ENCODE measurements at regions not wholly inside any gene's neighbourhood (a gene's known extent, or its start where the extent isn't known, plus 50 kb on each side); places are given as distances from the start of the nearest gene placed in this dataset.

DNA sequence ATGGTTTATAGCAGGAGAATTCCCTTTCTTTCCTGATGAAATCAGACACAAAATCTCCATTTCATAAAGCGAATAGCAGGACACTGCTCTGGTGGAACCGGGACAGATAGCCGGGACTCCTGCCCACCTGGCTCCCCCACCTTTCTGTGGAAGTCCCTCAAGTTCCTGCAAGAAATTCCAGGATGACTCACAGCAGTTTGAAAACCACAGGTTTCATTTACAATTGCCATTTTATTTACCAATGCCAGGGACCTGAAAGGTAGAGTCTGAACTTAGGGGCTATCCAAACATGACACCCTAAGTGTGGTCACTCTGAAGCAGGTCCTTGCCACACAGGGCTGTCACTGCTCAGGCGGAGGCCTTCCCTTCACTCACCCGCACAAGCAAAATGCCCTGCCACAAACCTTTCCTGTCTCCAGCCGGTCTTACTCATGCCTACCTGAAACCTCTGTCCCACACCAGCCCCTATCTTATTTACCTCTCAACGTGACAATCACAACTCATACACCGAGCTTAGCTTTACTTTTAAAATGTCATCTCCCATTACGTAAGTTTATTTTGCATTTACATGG lies 63.3 kb upstream of the TAF1L start:
- 89 to 91% methylated on average over 9 of the region's 9 CpGs for WGBS, 2 donors
- peaks cover 0 to 5% (median 0%) of the 10 kb centered on the region in 4 donors for H3K9me3 ChIP-seq
- no peak for DNase-seq (ENCODE audit: low spot score in 2 of 2)

DNA sequence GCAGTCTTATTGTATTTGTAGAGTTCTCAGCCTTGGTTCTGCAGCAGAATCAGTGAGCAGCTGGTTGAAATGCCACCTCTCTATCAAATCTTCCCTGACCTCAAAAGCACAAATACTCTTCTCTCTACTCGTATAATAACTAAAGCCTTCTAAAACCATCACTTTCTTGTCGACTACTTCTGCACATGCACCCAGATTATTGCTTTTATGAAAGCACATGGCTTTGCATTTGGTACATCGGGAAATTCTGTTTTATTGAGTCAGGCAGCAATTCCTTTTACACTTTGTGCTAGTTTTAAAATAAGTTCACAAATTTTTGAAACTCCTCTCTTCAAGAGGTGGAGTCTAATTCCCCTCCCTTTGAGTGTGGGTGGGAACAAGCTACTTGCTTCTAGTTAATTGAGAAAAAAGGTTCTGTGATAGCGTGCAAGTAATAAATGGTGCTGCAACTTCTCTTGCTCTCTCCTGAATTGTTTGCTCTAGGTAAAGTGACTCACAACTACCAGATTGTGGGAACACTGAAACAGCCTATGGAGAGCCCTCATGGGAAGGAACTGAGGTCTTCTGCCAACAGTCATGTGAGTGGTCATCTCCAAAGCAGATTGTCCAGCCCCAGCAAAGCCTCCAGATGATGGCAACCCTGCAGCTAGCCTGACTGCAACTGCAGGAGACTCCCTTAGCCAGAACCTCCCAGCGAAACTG lies 66.0 kb upstream of the TAF1L start:
- DNase-seq (ENCODE audit: low spot score in 2 of 2), result no peak
- TF ChIP-seq, protein P1, sequence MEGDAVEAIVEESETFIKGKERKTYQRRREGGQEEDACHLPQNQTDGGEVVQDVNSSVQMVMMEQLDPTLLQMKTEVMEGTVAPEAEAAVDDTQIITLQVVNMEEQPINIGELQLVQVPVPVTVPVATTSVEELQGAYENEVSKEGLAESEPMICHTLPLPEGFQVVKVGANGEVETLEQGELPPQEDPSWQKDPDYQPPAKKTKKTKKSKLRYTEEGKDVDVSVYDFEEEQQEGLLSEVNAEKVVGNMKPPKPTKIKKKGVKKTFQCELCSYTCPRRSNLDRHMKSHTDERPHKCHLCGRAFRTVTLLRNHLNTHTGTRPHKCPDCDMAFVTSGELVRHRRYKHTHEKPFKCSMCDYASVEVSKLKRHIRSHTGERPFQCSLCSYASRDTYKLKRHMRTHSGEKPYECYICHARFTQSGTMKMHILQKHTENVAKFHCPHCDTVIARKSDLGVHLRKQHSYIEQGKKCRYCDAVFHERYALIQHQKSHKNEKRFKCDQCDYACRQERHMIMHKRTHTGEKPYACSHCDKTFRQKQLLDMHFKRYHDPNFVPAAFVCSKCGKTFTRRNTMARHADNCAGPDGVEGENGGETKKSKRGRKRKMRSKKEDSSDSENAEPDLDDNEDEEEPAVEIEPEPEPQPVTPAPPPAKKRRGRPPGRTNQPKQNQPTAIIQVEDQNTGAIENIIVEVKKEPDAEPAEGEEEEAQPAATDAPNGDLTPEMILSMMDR (IDR thresholded peaks at IDR 0.05), result no peak
- TF ChIP-seq POLR2A (IDR thresholded peaks at IDR 0.05) (no peak), EP300 (IDR thresholded peaks at IDR 0.05) (no peak)
- Histone ChIP-seq H3K4me1 (no peaks in the 10 kb centered on the region), H3K4me3 (no peak overlapping the region), H3K9me3 (no peaks in the 10 kb centered on the region), H3K27me3 (no peaks in the 10 kb centered on the region), H3K27ac (no peak overlapping the region), H3K36me3 (no peaks in the 10 kb centered on the region)
- WGBS, 2 donors, result 77% methylated on average over 5 of the region's 5 CpGs

More for the DNA sequence above, 63.3 kb upstream of the TAF1L start:
- Histone ChIP-seq H3K4me3 (no peak overlapping the region), H3K27ac (no peak overlapping the region), H3K4me1 (no peaks in the 10 kb centered on the region), H3K27me3 (no peaks in the 10 kb centered on the region), H3K36me3 (no peaks in the 10 kb centered on the region)
- TF ChIP-seq EP300 (IDR thresholded peaks at IDR 0.05) (no peak), POLR2A (IDR thresholded peaks at IDR 0.05) (no peak)
- TF ChIP-seq, protein P1 (IDR thresholded peaks at IDR 0.05), result no peak

DNA sequence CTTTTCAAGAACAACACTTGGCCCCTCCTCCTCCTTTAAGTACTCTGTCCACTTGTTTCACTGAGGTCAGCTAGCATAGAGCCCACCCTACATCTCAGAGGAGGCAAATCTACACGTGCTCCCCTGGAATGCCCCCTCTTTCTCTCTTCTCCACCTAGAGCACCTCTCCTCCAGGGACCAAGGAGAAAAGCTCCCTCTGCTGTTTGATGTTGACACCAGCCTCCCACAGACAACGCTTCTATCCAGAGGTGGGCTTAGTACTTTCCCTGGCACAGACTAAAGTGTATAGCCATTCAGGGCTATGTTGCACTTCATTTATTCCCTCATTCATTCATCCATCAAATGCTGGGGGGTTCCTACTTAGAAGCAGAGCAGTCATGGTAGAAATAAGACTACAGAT lies 68.2 kb upstream of the TAF1L start:
- DNase-seq (ENCODE audit: low spot score in 2 of 2), result no peak
- Histone ChIP-seq H3K27ac (no peak overlapping the region), H3K36me3 (no peaks in the 10 kb centered on the region), H3K9me3 (no peaks in the 10 kb centered on the region), H3K4me1 (no peaks in the 10 kb centered on the region), H3K4me3 (no peak overlapping the region), H3K27me3 (no peaks in the 10 kb centered on the region)
- 41 to 45% methylated on average over 2 of the region's 2 CpGs for WGBS, 2 donors
- TF ChIP-seq POLR2A (IDR thresholded peaks at IDR 0.05), result no peak
- no peak for TF ChIP-seq EP300 (IDR thresholded peaks at IDR 0.05)
- TF ChIP-seq, protein P1 (IDR thresholded peaks at IDR 0.05), result no peak

DNA sequence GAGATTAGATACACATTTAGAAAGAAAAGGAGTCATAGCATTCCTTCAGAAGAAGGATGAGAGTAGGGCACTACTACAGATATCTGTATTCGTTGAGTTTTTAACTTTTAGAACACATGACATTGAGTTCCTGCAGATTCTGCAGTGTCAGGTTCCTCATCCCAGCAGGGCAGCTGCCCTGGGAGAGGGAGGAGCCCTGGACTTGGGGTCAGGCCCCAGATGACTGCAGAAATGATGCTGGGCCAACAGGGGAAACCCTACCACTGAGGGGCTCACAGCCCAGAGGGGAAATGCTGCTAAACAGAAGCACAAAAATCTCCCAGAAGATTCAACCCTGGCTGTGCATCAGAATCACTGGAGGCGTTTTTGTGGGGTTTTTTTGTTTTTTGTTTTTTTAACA lies 68.9 kb upstream of the TAF1L start:
- TF ChIP-seq EP300 (IDR thresholded peaks at IDR 0.05), result no peak
- TF ChIP-seq, protein P1 (IDR thresholded peaks at IDR 0.05), result no peak
- no peak for TF ChIP-seq POLR2A (IDR thresholded peaks at IDR 0.05)
- no peaks in the 10 kb centered on the region for H3K27me3 ChIP-seq
- no peak for DNase-seq (ENCODE audit: low spot score in 2 of 2)
- WGBS, 2 donors, result 38 to 51% methylated on average over 2 of the region's 2 CpGs
- no peaks in the 10 kb centered on the region for H3K4me1 ChIP-seq
- H3K4me3 ChIP-seq, result no peak overlapping the region
- no peak overlapping the region for H3K27ac ChIP-seq
- no peaks in the 10 kb centered on the region for H3K9me3 ChIP-seq
- H3K36me3 ChIP-seq, result no peaks in the 10 kb centered on the region

DNA sequence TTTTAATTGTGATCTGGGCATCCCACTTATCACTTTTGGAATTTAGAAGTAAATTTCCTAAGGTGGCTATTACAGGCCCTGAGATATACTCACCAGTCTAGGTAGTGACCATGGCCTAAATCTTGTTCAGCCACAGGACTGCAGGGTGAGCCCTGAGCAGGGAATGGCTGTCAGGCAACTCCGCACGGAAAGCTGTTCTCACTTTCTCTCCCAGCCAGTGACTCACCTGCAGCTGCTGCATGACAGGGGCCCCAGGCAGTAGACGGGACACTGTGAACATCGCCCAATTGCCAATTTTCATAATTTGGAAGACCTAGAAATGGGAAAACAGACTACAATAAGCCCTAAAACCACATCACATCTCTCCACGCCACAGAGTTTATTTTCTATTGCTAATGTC lies 69.6 kb upstream of the TAF1L start:
- H3K4me1 ChIP-seq, result no peaks in the 10 kb centered on the region
- no peak for DNase-seq (ENCODE audit: low spot score in 2 of 2)
- no peak overlapping the region for H3K4me3 ChIP-seq
- no peaks in the 10 kb centered on the region for H3K36me3 ChIP-seq
- no peak for TF ChIP-seq POLR2A (IDR thresholded peaks at IDR 0.05)
- no peak for TF ChIP-seq EP300 (IDR thresholded peaks at IDR 0.05)
- TF ChIP-seq, protein P1 (IDR thresholded peaks at IDR 0.05), result no peak
- no peak overlapping the region for H3K27ac ChIP-seq
- 65 to 70% methylated on average over 5 of the region's 5 CpGs for WGBS, 2 donors
- no peaks in the 10 kb centered on the region for H3K9me3 ChIP-seq
- H3K27me3 ChIP-seq, result no peaks in the 10 kb centered on the region

Measured in tibial nerve (tissue), 4 donors.